AG04449 (cell line): ENCODE measurements at regions not wholly inside any gene's neighbourhood (a gene's known extent, or its start where the extent isn't known, plus 50 kb on each side); places are given as distances from the start of the nearest gene placed in this dataset.

Experiments
- CTCF ChIA-PET: fragments of 350-600 bp; formaldehyde crosslinking; extraction: SDS; loops from one replicate; lab custom pipeline; 2021; ENCODE audit warnings: antibody characterized with exemption; lab: Yijun Ruan, JAX
- POLR2A ChIA-PET: fragments of 400-600, 350-600 bp; formaldehyde crosslinking; extraction: SDS; loops from one replicate; lab custom pipeline; 2020; ENCODE audit warnings: antibody characterized with exemption, inconsistent platforms; lab: Yijun Ruan, JAX
- DNase-seq: peaks from one replicate; pipeline ENCODE4 v3.0.0-alpha.2; 2010; ENCODE audit warnings: low read depth, low spot score
- H3K4me3 ChIP-seq: 2 replicates; pipeline ENCODE4 v1.5.1; 2011; ENCODE audit warnings: low read depth, mild to moderate bottlenecking, control low read depth, low read length
- CTCF ChIP-seq: IDR thresholded peaks from one replicate; pipeline ENCODE4 v1.5.1; 2011; ENCODE audit warnings: mild to moderate bottlenecking, moderate library complexity, low read length, control low read depth, inconsistent platforms; ENCODE audit not compliant: insufficient read depth; ENCODE audit errors: missing control alignments

GRCh38 chr2:2851316-2851715 is 520.2 kb upstream of the MYT1L start:
- CTCF ChIA-PET: no interaction called here
- no peak for TF ChIP-seq CTCF

GRCh38 chr2:2850859-2851258 is 519.8 kb upstream of the MYT1L start:
- ChIA-PET POLR2A (no interaction called here), CTCF (no interaction called here)
- no peak overlapping the region for H3K4me3 ChIP-seq
- DNase-seq: no peak
- TF ChIP-seq CTCF: no peak

More at GRCh38 chr2:2851316-2851715, 520.2 kb upstream of the MYT1L start:
- DNase-seq: no peak
- POLR2A ChIA-PET: no interaction called here
- H3K4me3 ChIP-seq: no peak overlapping the region

- CTCF ChIA-PET: no interaction called here
- DNase-seq: no peak
- POLR2A ChIA-PET: no interaction called here
- no peak for TF ChIP-seq CTCF
- no peak overlapping the region for H3K4me3 ChIP-seq
Observed at GRCh38 chr2:2850218-2850755, 519.2 kb upstream of the MYT1L start.

GRCh38 chr2:2849464-2850217 is 518.6 kb upstream of the MYT1L start:
- POLR2A ChIA-PET: no interaction called here

GRCh38 chr2:2848621-2849333 is 517.7 kb upstream of the MYT1L start:
- DNase-seq: no peak
- ChIA-PET CTCF (no interaction called here), POLR2A (no interaction called here)
- no peak overlapping the region for H3K4me3 ChIP-seq
- TF ChIP-seq CTCF: no peak

More at GRCh38 chr2:2849464-2850217, 518.6 kb upstream of the MYT1L start:
- no peak overlapping the region for H3K4me3 ChIP-seq
- CTCF ChIA-PET: no interaction called here
- DNase-seq: no peak
- no peak for TF ChIP-seq CTCF

GRCh38 chr2:2848198-2848597 is 517.1 kb upstream of the MYT1L start:
- DNase-seq: no peak
- no peak for TF ChIP-seq CTCF
- ChIA-PET POLR2A (no interaction called here), CTCF (no interaction called here)
- H3K4me3 ChIP-seq: no peak overlapping the region
